ENCODE measurements at regions not wholly inside any gene's neighbourhood (a gene's known extent, or its start where the extent isn't known, plus 50 kb on each side); places are given as distances from the start of the nearest gene placed in this dataset.

GRCh38 chr1:83017276-83017675, 981.7 kb downstream of the TTLL7 start:
- TF ChIP-seq GATA2 (IDR thresholded peaks at IDR 0.05; ENCODE audit: low read depth, low read length) (no peak), GATA3 (IDR thresholded peaks at IDR 0.05; ENCODE audit: low read depth, low read length) (no peak)

GRCh38 chr1:83016354-83016849, 982.5 kb downstream of the TTLL7 start:
- TF ChIP-seq GATA2 (IDR thresholded peaks at IDR 0.05; ENCODE audit: low read depth, low read length), result no peak
- no peak for TF ChIP-seq GATA3 (IDR thresholded peaks at IDR 0.05; ENCODE audit: low read depth, low read length)

- TF ChIP-seq GATA2 (IDR thresholded peaks at IDR 0.05; ENCODE audit: low read depth, low read length) (no peak), GATA3 (IDR thresholded peaks at IDR 0.05; ENCODE audit: low read depth, low read length) (no peak)
These were observed 983.8 kb downstream of the TTLL7 start for GRCh38 chr1:83015163-83015562.

DNA sequence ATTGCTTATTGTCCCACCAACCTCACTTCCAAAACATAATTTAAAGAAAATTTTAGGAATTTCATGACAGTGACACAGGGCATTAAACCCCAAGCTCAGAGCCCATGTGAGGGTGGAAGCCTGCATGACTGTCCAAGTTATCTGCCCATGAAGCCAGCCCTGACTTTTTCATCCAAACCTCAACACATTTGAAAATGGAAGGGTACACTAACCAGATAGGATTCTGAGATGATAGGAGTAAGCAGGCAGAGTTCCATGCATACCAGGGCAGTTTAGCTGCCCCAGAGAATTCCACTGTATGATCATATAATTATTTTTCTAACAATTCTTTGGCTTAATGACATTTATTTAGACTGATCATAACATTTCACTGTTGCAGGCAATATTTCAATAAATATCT, 986.0 kb downstream of the TTLL7 start:
- TF ChIP-seq GATA2 (IDR thresholded peaks at IDR 0.05; ENCODE audit: low read depth, low read length) (no peak), GATA3 (IDR thresholded peaks at IDR 0.05; ENCODE audit: low read depth, low read length) (no peak)

- no peak for TF ChIP-seq GATA3 (IDR thresholded peaks at IDR 0.05; ENCODE audit: low read depth, low read length)
- no peak for TF ChIP-seq GATA2 (IDR thresholded peaks at IDR 0.05; ENCODE audit: low read depth, low read length)
These were observed 987.7 kb downstream of the TTLL7 start for GRCh38 chr1:83011265-83011664.

DNA sequence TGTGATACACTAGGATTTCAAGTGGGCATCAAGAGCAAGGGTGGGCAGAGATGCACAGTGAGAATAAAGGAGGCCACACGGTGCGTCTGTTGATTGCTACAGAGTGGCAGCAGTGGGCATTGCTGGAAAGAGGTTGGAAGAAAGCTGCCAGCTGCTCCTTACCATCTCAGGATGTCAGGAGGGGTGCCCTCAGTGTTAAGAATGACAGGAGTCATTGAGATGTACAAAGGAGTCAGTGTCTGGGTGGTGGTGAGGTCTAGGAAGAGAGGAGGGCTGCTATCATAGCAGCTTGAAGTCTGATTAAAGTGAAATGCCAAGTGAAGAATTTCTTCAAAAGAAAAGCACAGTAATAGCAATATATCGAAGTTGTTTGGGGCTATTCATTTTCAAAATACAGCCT, 992.7 kb downstream of the TTLL7 start:
- TF ChIP-seq GATA2 (IDR thresholded peaks at IDR 0.05; ENCODE audit: low read depth, low read length) (no peak), GATA3 (IDR thresholded peaks at IDR 0.05; ENCODE audit: low read depth, low read length) (no peak)

DNA sequence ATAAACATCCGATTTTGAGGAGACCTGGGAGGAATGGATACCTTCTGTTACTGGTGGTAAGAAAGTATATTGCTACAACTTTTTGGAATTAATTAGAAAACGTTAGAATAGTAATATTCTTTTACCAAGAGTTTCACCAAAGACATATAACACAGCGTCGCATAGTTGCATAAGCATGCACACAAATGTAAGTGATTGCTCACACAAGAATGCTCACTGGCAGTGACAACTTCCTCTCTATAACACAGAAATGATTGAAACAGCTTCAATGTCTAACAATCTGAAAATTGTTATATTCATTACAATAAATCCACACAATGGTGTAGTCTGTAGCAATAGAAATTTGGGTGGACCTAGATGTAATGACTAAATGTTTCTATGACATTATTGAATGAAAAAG, 998.6 kb downstream of the TTLL7 start:
- TF ChIP-seq GATA2 (IDR thresholded peaks at IDR 0.05; ENCODE audit: low read depth, low read length), result no peak
- no peak for TF ChIP-seq GATA3 (IDR thresholded peaks at IDR 0.05; ENCODE audit: low read depth, low read length)

GRCh38 chr1:82995951-82996350, 1003.0 kb downstream of the TTLL7 start:
- TF ChIP-seq GATA3 (IDR thresholded peaks at IDR 0.05; ENCODE audit: low read depth, low read length), result no peak
- TF ChIP-seq GATA2 (IDR thresholded peaks at IDR 0.05; ENCODE audit: low read depth, low read length), result no peak

- TF ChIP-seq GATA2 (IDR thresholded peaks at IDR 0.05; ENCODE audit: low read depth, low read length) (no peak), GATA3 (IDR thresholded peaks at IDR 0.05; ENCODE audit: low read depth, low read length) (no peak)
These were observed 1004.2 kb downstream of the TTLL7 start for GRCh38 chr1:82994616-82995263.

DNA sequence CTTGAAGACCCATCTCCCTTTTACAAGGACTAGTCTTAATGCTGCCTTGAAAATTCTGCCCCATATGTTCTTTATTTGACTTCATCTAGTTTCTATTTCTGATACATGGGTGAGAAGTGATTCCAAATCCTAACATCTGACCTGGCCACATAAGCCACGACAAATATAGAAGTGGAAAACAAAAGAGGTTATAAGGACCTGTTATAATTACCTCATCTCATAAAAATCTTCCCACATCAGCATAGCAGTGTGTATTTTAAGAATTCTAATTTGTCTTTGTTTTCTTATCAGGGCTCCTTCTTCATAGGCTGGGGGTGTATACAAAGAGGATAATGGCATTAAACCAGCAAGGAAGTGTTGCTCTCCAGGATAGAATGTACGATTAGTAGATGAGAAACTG, 1007.4 kb downstream of the TTLL7 start:
- TF ChIP-seq GATA2 (IDR thresholded peaks at IDR 0.05; ENCODE audit: low read depth, low read length), result no peak
- TF ChIP-seq GATA3 (IDR thresholded peaks at IDR 0.05; ENCODE audit: low read depth, low read length), result no peak

DNA sequence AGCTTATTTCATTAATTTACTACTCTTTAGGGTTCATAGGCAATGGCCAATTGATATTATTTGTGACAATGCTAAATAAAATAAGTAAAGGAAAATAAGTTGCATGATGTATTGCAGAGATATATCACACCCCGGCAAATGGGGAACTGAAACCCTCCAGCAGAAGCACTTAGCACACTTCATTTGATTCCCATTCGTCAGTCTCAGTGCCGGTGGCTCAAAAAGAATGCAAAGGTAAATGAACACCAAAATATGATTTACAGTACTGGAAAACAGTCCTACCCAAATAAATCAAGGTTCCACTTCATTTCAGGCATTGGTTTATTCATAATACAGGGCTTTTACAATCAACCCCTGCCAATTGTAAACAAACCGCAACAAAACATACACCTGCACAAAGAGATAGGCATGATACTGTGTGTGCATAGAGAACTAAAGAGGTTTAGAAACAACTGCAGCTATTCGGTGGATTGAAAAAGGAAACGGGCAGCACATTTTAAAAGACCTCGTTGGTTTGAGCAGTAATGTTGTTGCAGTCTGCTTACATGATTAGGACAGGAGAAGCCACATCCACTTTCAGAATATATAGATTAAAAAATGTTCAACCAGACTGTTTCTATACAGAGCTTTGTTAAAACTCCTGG, 1019.2 kb downstream of the TTLL7 start:
- TF ChIP-seq GATA2 (IDR thresholded peaks at IDR 0.05; ENCODE audit: low read depth, low read length) (no peak), GATA3 (IDR thresholded peaks at IDR 0.05; ENCODE audit: low read depth, low read length) (no peak)

GRCh38 chr1:82978461-82979324, 1020.2 kb downstream of the TTLL7 start:
- TF ChIP-seq GATA2 (IDR thresholded peaks at IDR 0.05; ENCODE audit: low read depth, low read length), result no peak
- no peak for TF ChIP-seq GATA3 (IDR thresholded peaks at IDR 0.05; ENCODE audit: low read depth, low read length)

- no peak for TF ChIP-seq GATA3 (IDR thresholded peaks at IDR 0.05; ENCODE audit: low read depth, low read length)
- TF ChIP-seq GATA2 (IDR thresholded peaks at IDR 0.05; ENCODE audit: low read depth, low read length), result no peak
These were observed 1025.9 kb downstream of the TTLL7 start for GRCh38 chr1:82972841-82973553.

DNA sequence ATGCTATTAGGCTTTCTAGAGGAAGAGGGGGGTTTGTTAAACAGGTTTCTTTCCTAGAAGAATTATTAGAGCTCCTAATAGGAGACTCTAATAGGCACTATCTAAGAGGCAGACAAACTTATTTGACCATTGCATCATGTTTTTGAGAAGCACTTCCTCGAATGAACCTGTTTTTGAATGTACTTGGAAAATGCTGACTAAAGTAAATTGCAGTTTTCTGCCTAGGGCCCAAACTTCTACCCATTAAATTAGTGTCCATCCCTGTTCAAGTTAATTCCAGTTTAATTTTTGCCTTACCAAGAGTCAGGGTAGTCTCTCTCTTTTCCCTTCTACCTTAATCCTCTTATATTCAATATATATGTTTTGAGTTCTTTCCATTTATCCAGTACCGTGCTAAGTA, 1029.6 kb downstream of the TTLL7 start:
- TF ChIP-seq GATA3 (IDR thresholded peaks at IDR 0.05; ENCODE audit: low read depth, low read length) (no peak), GATA2 (IDR thresholded peaks at IDR 0.05; ENCODE audit: low read depth, low read length) (no peak)
